Bronchial epithelial cell (primary cell): ENCODE measurements at regions not wholly inside any gene's neighbourhood (a gene's known extent, or its start where the extent isn't known, plus 50 kb on each side); places are given as distances from the start of the nearest gene placed in this dataset.
A peak's percentile ranks its signal among the peaks of the same experiment; 100 is the strongest.

Experiments
- DNase-seq: peaks from one replicate; pipeline ENCODE4 v3.0.0-alpha.2; 2010; ENCODE audit warnings: low read depth
- FAIRE-seq: peaks from 2 replicates; lab custom pipeline; 2011; peaks lifted over from hg19 to GRCh38; lab: Jason Lieb, UNC
- H3K27me3 ChIP-seq: 2 replicates; pipeline ENCODE4 v1.5.1; 2011; ENCODE audit warnings: low read length; ENCODE audit not compliant: control insufficient read depth, insufficient read depth
- H3K36me3 ChIP-seq: 2 replicates; pipeline ENCODE4 v1.5.1; 2011; ENCODE audit warnings: low read length; ENCODE audit not compliant: control insufficient read depth, insufficient read depth
- H3K4me3 ChIP-seq: 2 replicates; pipeline ENCODE4 v1.5.1; 2011; ENCODE audit warnings: mild to moderate bottlenecking, low read depth, low read length, control low read depth
- TF ChIP-seq, protein P1 (sequence below): IDR thresholded peaks from 2 replicates; pipeline ENCODE4 v1.5.1; 2011; ENCODE audit warnings: mild to moderate bottlenecking, moderate library complexity, low read length, control low read depth, inconsistent platforms; ENCODE audit not compliant: insufficient read depth, severe bottlenecking

DNA sequence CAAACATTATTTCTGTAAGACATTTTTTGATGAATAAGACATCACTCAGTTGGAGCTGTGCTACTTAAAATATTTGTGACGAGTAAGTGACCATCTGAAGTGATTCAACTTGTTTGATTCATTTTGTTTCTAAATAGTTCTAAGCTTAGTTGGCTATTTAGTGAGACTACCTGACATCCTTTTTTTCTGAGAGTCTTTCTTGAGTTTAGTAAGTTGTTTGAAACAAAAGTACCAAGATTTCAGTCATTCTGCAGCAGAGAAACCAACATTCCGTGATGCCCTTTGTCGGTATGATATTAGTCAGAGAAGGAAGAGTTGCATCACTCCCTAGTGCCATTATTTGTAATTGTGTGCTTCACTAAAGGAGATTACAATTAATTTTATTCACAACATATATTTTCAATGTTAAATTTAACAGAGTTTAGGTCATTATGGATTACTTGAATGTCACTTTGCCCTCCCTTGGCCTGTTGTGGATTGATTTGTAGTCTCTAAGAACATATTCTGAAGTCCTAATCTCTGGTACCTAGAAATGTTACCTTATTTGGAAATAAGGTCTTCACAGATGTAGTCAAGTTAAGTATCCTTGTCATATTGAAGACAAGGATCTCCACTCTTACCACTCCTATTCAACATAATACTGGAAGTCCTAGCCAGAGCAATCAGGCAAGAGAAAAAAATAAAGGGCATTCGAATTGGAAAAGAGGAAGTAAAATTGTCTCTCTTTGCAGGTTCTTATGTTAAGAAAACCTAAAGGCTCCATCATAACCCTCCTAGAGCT is 212.2 kb downstream of the PCSK1 start:
- TF ChIP-seq, protein P1, sequence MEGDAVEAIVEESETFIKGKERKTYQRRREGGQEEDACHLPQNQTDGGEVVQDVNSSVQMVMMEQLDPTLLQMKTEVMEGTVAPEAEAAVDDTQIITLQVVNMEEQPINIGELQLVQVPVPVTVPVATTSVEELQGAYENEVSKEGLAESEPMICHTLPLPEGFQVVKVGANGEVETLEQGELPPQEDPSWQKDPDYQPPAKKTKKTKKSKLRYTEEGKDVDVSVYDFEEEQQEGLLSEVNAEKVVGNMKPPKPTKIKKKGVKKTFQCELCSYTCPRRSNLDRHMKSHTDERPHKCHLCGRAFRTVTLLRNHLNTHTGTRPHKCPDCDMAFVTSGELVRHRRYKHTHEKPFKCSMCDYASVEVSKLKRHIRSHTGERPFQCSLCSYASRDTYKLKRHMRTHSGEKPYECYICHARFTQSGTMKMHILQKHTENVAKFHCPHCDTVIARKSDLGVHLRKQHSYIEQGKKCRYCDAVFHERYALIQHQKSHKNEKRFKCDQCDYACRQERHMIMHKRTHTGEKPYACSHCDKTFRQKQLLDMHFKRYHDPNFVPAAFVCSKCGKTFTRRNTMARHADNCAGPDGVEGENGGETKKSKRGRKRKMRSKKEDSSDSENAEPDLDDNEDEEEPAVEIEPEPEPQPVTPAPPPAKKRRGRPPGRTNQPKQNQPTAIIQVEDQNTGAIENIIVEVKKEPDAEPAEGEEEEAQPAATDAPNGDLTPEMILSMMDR, result no peak
- FAIRE-seq, result no peak
- no peak overlapping the region for H3K4me3 ChIP-seq
- no peaks in the 10 kb centered on the region for H3K36me3 ChIP-seq
- peak; percentile 94 for DNase-seq
- no peaks in the 10 kb centered on the region for H3K27me3 ChIP-seq

DNA sequence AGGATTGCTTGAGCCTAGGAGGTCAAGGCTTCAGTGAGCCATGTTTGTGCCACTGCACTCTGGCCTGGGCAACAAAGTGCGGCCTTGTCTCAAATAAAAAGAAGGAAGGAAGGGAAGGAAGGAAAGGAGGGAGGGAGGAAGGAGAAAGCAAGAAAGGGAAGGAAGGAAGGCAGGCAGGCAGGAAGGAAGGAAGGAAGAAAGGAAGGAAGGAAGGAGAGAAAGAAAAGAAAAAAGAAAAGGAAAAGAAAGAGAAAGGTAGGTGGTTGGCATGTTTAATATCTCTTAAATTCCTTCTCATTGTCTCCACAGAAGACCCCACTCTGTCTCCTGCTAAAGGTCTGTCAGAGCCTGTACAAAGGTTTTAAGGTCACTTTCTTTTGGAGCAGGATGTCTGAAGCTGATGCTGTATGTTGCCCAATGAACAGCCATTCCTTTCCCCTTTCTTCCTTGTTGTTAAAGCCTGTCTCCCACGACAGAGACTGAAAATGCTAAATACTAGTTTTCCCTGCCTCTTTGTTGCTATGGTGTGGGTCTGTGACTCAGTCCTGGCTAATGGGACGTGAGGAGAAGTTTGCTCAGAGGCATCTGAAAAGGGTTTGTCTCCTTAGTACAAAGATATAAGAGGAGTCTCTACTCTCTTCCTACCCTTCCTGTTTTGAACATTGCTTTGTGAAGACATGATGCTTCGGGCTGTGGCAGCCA is 213.3 kb downstream of the PCSK1 start:
- TF ChIP-seq, protein P1, result no peak
- H3K36me3 ChIP-seq, result no peaks in the 10 kb centered on the region
- no peaks in the 10 kb centered on the region for H3K27me3 ChIP-seq
- DNase-seq (peak; percentile 91), FAIRE-seq (no peak)
- no peak overlapping the region for H3K4me3 ChIP-seq

DNA sequence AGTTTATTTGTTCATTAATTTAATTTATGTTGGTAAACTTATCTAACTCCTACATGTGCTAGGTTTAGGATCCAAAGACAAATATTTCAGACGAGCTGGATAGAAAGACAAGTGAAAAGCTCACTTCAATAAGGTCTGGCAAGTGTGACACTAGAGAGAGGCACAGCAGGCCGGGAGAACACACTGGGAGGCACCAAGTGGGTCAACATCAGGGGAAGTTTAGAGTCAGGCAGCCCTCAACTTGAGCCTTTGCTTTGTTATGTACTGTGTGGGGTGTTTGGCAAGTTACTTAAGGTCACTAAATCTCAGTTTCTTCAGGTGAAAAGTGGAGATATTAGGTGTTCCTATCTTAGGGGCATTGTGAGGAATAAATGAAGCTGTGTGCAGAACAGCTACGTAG is 214.4 kb downstream of the PCSK1 start:
- Histone ChIP-seq H3K36me3 (no peaks in the 10 kb centered on the region), H3K4me3 (no peak overlapping the region), H3K27me3 (no peaks in the 10 kb centered on the region)
- no peak for DNase-seq
- FAIRE-seq, result no peak
- TF ChIP-seq, protein P1, result no peak

DNA sequence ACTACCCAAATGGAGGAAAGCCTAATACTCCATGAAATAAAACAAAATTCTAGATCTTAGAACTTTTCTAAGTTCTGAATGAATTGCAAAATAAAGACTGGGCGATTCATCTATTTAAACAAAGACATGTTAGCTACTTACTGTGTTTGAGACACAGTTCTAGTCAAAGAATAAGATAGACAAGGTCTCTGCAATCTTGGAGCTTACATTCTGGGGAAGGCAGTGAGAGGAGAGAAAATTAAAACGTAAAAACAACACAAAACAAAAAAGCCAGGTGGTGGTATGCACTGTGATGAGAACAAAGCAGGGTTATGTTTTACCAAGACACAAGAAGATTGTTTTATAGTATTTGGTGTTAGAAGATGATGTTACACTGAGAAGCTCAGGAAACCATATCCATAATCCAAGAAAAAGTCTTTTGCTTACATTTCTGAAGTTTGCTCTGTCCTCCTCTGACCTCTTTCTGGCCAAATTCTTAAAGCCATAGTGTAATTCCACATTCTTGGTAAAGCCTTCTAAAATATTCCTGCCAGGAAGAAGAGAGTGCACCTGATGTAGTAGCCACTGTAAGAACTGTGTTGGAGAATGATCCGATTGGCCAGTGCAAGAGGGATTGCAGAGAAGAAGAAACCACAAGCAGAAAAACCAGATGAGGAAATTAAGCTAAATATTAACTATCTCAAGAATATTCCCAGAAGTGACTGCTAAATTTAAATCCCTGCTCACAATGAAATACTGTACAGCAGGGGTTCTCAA is 218.4 kb downstream of the PCSK1 start:
- Histone ChIP-seq H3K4me3 (no peak overlapping the region), H3K27me3 (no peaks in the 10 kb centered on the region), H3K36me3 (no peaks in the 10 kb centered on the region)
- no peak for FAIRE-seq
- TF ChIP-seq, protein P1, result no peak
- no peak for DNase-seq

DNA sequence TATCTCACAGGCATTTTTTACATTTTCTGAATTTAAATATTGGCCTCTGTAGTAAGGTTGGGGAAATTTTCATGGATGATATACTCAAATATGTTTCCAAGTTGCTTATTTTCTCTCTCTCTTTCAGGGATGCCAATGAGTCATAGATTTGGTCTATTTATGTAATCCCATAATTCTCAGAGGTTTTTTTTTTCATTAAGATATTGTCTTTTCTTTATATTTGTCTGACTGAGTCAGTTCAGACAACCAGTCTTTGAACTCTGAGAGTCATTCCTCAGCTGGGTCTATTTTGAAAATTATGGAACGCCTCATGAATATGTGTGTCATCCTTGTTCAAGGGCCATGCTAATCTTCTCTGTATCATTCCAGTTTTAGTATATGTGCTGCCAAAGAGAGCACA is 223.2 kb downstream of the PCSK1 start:
- no peaks in the 10 kb centered on the region for H3K36me3 ChIP-seq
- FAIRE-seq (no peak), DNase-seq (peak; percentile 86)
- TF ChIP-seq, protein P1, result no peak
- H3K27me3 ChIP-seq, result no peaks in the 10 kb centered on the region
- no peak overlapping the region for H3K4me3 ChIP-seq
